ENCODE measurements at regions not wholly inside any gene's neighbourhood (a gene's known extent, or its start where the extent isn't known, plus 50 kb on each side); places are given as distances from the start of the nearest gene placed in this dataset.

- Histone ChIP-seq H3K79me2 (ENCODE audit: insufficient read depth, low read length) (no peaks in the 10 kb centered on the region), H3K4me1 (ENCODE audit: insufficient read depth, low read length) (no peaks in the 10 kb centered on the region), H3K27me3 (ENCODE audit: insufficient read depth, low read length, poor library complexity) (peaks cover 3% of the 10 kb centered on the region), H2AFZ (ENCODE audit: low read depth, low read length) (no peak overlapping the region), H3K27ac (ENCODE audit: low read length) (no peak overlapping the region), H3K9me3 (ENCODE audit: insufficient read depth, low read length, severe bottlenecking) (no peaks in the 10 kb centered on the region), H3K4me2 (ENCODE audit: insufficient read depth, low read length) (no peak overlapping the region), H4K20me1 (ENCODE audit: insufficient read depth, low read length) (no peaks in the 10 kb centered on the region), H3K9ac (ENCODE audit: low read depth, low read length) (no peak overlapping the region), H3K36me3 (ENCODE audit: insufficient read depth, low read length) (no peaks in the 10 kb centered on the region), H3K4me3 (ENCODE audit: low read depth in 1 of 2, low read length in 2 of 2) (no peak overlapping the region)
- no peak for DNase-seq
- ATAC-seq (ENCODE audit: insufficient read depth, low read depth): no peak
- TF ChIP-seq CTCF (IDR thresholded peaks at IDR 0.05; ENCODE audit: borderline replicate concordance, extremely low read depth, low read length, poor library complexity, severe bottlenecking): no peak
- no peak for TF ChIP-seq EZH2 (IDR thresholded peaks at IDR 0.05; ENCODE audit: borderline replicate concordance, low read depth, low read length, severe bottlenecking)
Measured at GRCh38 chr5:72747826-72748225, 68.6 kb upstream of the TNPO1 start.

- H3K36me3 ChIP-seq (ENCODE audit: insufficient read depth, low read length): no peaks in the 10 kb centered on the region
- no peaks in the 10 kb centered on the region for H3K27me3 ChIP-seq (ENCODE audit: insufficient read depth, low read length, poor library complexity)
- no peak overlapping the region for H3K9ac ChIP-seq (ENCODE audit: low read depth, low read length)
- H2AFZ ChIP-seq (ENCODE audit: low read depth, low read length): no peak overlapping the region
- no peak overlapping the region for H3K4me3 ChIP-seq (ENCODE audit: low read depth in 1 of 2, low read length in 2 of 2)
- H3K9me3 ChIP-seq (ENCODE audit: insufficient read depth, low read length, severe bottlenecking): no peaks in the 10 kb centered on the region
- H3K4me2 ChIP-seq (ENCODE audit: insufficient read depth, low read length): no peak overlapping the region
- ATAC-seq (ENCODE audit: insufficient read depth, low read depth) (no peak), DNase-seq (no peak)
- H4K20me1 ChIP-seq (ENCODE audit: insufficient read depth, low read length): no peaks in the 10 kb centered on the region
- TF ChIP-seq EZH2 (IDR thresholded peaks at IDR 0.05; ENCODE audit: borderline replicate concordance, low read depth, low read length, severe bottlenecking) (no peak), CTCF (IDR thresholded peaks at IDR 0.05; ENCODE audit: borderline replicate concordance, extremely low read depth, low read length, poor library complexity, severe bottlenecking) (no peak)
- no peak overlapping the region for H3K27ac ChIP-seq (ENCODE audit: low read length)
- H3K79me2 ChIP-seq (ENCODE audit: insufficient read depth, low read length): no peaks in the 10 kb centered on the region
- H3K4me1 ChIP-seq (ENCODE audit: insufficient read depth, low read length): no peaks in the 10 kb centered on the region
Measured at GRCh38 chr5:72746736-72747135, 69.7 kb upstream of the TNPO1 start.

GRCh38 chr5:72744136-72744535 lies 72.3 kb upstream of the TNPO1 start:
- no peaks in the 10 kb centered on the region for H3K27me3 ChIP-seq (ENCODE audit: insufficient read depth, low read length, poor library complexity)
- H3K9ac ChIP-seq (ENCODE audit: low read depth, low read length): no peak overlapping the region
- H3K27ac ChIP-seq (ENCODE audit: low read length): no peak overlapping the region
- no peaks in the 10 kb centered on the region for H3K4me1 ChIP-seq (ENCODE audit: insufficient read depth, low read length)
- no peak overlapping the region for H3K4me3 ChIP-seq (ENCODE audit: low read depth in 1 of 2, low read length in 2 of 2)
- H2AFZ ChIP-seq (ENCODE audit: low read depth, low read length): no peak overlapping the region
- H3K9me3 ChIP-seq (ENCODE audit: insufficient read depth, low read length, severe bottlenecking): no peaks in the 10 kb centered on the region
- no peaks in the 10 kb centered on the region for H3K36me3 ChIP-seq (ENCODE audit: insufficient read depth, low read length)
- no peaks in the 10 kb centered on the region for H4K20me1 ChIP-seq (ENCODE audit: insufficient read depth, low read length)
- ATAC-seq (ENCODE audit: insufficient read depth, low read depth): no peak
- DNase-seq: no peak
- H3K4me2 ChIP-seq (ENCODE audit: insufficient read depth, low read length): no peak overlapping the region
- H3K79me2 ChIP-seq (ENCODE audit: insufficient read depth, low read length): no peaks in the 10 kb centered on the region
- no peak for TF ChIP-seq EZH2 (IDR thresholded peaks at IDR 0.05; ENCODE audit: borderline replicate concordance, low read depth, low read length, severe bottlenecking)
- no peak for TF ChIP-seq CTCF (IDR thresholded peaks at IDR 0.05; ENCODE audit: borderline replicate concordance, extremely low read depth, low read length, poor library complexity, severe bottlenecking)

- H2AFZ ChIP-seq (ENCODE audit: low read depth, low read length): no peak overlapping the region
- DNase-seq (no peak), ATAC-seq (ENCODE audit: insufficient read depth, low read depth) (no peak)
- no peaks in the 10 kb centered on the region for H3K36me3 ChIP-seq (ENCODE audit: insufficient read depth, low read length)
- H3K27ac ChIP-seq (ENCODE audit: low read length): no peak overlapping the region
- TF ChIP-seq EZH2 (IDR thresholded peaks at IDR 0.05; ENCODE audit: borderline replicate concordance, low read depth, low read length, severe bottlenecking) (no peak), CTCF (IDR thresholded peaks at IDR 0.05; ENCODE audit: borderline replicate concordance, extremely low read depth, low read length, poor library complexity, severe bottlenecking) (no peak)
- H3K27me3 ChIP-seq (ENCODE audit: insufficient read depth, low read length, poor library complexity): no peaks in the 10 kb centered on the region
- no peak overlapping the region for H3K9ac ChIP-seq (ENCODE audit: low read depth, low read length)
- no peaks in the 10 kb centered on the region for H3K9me3 ChIP-seq (ENCODE audit: insufficient read depth, low read length, severe bottlenecking)
- no peaks in the 10 kb centered on the region for H4K20me1 ChIP-seq (ENCODE audit: insufficient read depth, low read length)
- no peak overlapping the region for H3K4me3 ChIP-seq (ENCODE audit: low read depth in 1 of 2, low read length in 2 of 2)
- H3K79me2 ChIP-seq (ENCODE audit: insufficient read depth, low read length): no peaks in the 10 kb centered on the region
- H3K4me2 ChIP-seq (ENCODE audit: insufficient read depth, low read length): no peak overlapping the region
- no peaks in the 10 kb centered on the region for H3K4me1 ChIP-seq (ENCODE audit: insufficient read depth, low read length)
Measured at GRCh38 chr5:72741805-72742204, 74.7 kb upstream of the TNPO1 start.
